Activated CD4-positive, alpha-beta T cell treated with anti-CD3 and anti-CD28 coated beads, Interleukin-2, amount 50 U/mL, for 24 hours (primary cell): ENCODE measurements at regions not wholly inside any gene's neighbourhood (a gene's known extent, or its start where the extent isn't known, plus 50 kb on each side); places are given as distances from the start of the nearest gene placed in this dataset.

Experiments
- DNase-seq, 2 donors: peaks; one replicate each; pipeline ENCODE4 v3.0.0-alpha.2; 2020; ENCODE audit warnings: low read depth in 1 of 2, low spot score in 1 of 2

- DNase-seq: no peak
Measured at GRCh38 chr2:48104418-48104817, 198.1 kb upstream of the FBXO11 start.

GRCh38 chr2:48105848-48106247, 199.6 kb upstream of the FBXO11 start:
- DNase-seq: no peak

- DNase-seq: no peak
Measured at GRCh38 chr2:48107326-48107925, 201.1 kb upstream of the FBXO11 start.

- DNase-seq: no peak
Measured at GRCh38 chr2:48108455-48108854, 202.2 kb upstream of the FBXO11 start.

GRCh38 chr2:48109491-48110204, 203.3 kb upstream of the FBXO11 start:
- DNase-seq: no peak

- DNase-seq: no peak
Measured at GRCh38 chr2:48110492-48110891, 204.0 kb upstream of the FOXN2 start.

- DNase-seq: no peak
Measured at GRCh38 chr2:48112911-48113680, 201.4 kb upstream of the FOXN2 start.

GRCh38 chr2:48113767-48114166, 200.7 kb upstream of the FOXN2 start:
- DNase-seq: no peak

GRCh38 chr2:48114256-48114655, 200.2 kb upstream of the FOXN2 start:
- DNase-seq: peak in 1 of 2 donors; percentile 55

- DNase-seq: no peak
Measured at GRCh38 chr2:48116497-48116896, 198.0 kb upstream of the FOXN2 start.

- no peak for DNase-seq
Measured at GRCh38 chr2:48118895-48119294, 195.6 kb upstream of the FOXN2 start.

GRCh38 chr2:48120112-48120511, 194.4 kb upstream of the FOXN2 start:
- no peak for DNase-seq

- no peak for DNase-seq
Measured at GRCh38 chr2:48120759-48121242, 193.7 kb upstream of the FOXN2 start.

- no peak for DNase-seq
Measured at GRCh38 chr2:48122166-48122565, 192.3 kb upstream of the FOXN2 start.

- no peak for DNase-seq
Measured at GRCh38 chr2:48124592-48124991, 189.9 kb upstream of the FOXN2 start.

GRCh38 chr2:48126162-48126561, 188.3 kb upstream of the FOXN2 start:
- no peak for DNase-seq

- DNase-seq: no peak
Measured at GRCh38 chr2:48127612-48128191, 186.8 kb upstream of the FOXN2 start.

- DNase-seq: no peak
Measured at GRCh38 chr2:48129293-48129950, 185.1 kb upstream of the FOXN2 start.

GRCh38 chr2:48131539-48132270, 182.8 kb upstream of the FOXN2 start:
- no peak for DNase-seq

GRCh38 chr2:48132271-48132625, 182.2 kb upstream of the FOXN2 start:
- no peak for DNase-seq

GRCh38 chr2:48134704-48135103, 179.8 kb upstream of the FOXN2 start:
- DNase-seq: no peak
